ENCODE measurements at regions not wholly inside any gene's neighbourhood (a gene's known extent, or its start where the extent isn't known, plus 50 kb on each side); places are given as distances from the start of the nearest gene placed in this dataset.

- no peak for TF ChIP-seq CTCF (conservative IDR thresholded peaks at IDR 0.05; ENCODE audit: low read depth, low read length)
- no peak for TF ChIP-seq CEBPB (IDR thresholded peaks at IDR 0.05; ENCODE audit: low read depth, low read length)
- TF ChIP-seq BHLHE40 (IDR thresholded peaks at IDR 0.05; ENCODE audit: low read depth, low read length), result no peak
- no peak for TF ChIP-seq POLR2A (IDR thresholded peaks at IDR 0.05; ENCODE audit: low read depth, low read length)
- TF ChIP-seq SMC3 (IDR thresholded peaks at IDR 0.05; ENCODE audit: low read depth, low read length), result no peak
- no peak for TF ChIP-seq USF2 (IDR thresholded peaks at IDR 0.05; ENCODE audit: low read depth, low read length)
- TF ChIP-seq RAD21 (IDR thresholded peaks at IDR 0.05; ENCODE audit: low read length), result no peak
- no peak for TF ChIP-seq RCOR1 (IDR thresholded peaks at IDR 0.05; ENCODE audit: insufficient replicate concordance, low read length)
- TF ChIP-seq FOS (IDR thresholded peaks at IDR 0.05; ENCODE audit: low read depth, low read length), result no peak
Observed at GRCh38 chr17:71302721-71303549, 817.9 kb upstream of the SOX9 start.

Measured in IMR-90 (cell line).